GM19467 (cell line): ENCODE measurements at regions not wholly inside any gene's neighbourhood (a gene's known extent, or its start where the extent isn't known, plus 50 kb on each side); places are given as distances from the start of the nearest gene placed in this dataset.
"Not testable (repeated sequence)": the region's sequence is repeated elsewhere in the genome, so short reads cannot be mapped to it uniquely, and the experiment has no call there.

Experiments used
- ATAC-seq: cut with Tn5 transposase; IDR thresholded peaks from one replicate; pipeline ENCODE4 v1.9.1; 2021; ENCODE audit warnings: mild to moderate bottlenecking, moderate library complexity; ENCODE audit not compliant: unreplicated experiment

GRCh38 chrX:112577146-112577545 lies 102.6 kb downstream of the LHFPL1 start:
- no peak for ATAC-seq

GRCh38 chrX:112571388-112571787 lies 108.3 kb downstream of the LHFPL1 start:
- ATAC-seq, result no peak

GRCh38 chrX:112555831-112556230 lies 123.9 kb downstream of the LHFPL1 start:
- no peak for ATAC-seq

- ATAC-seq, result no peak
These were observed 134.7 kb downstream of the LHFPL1 start for GRCh38 chrX:112545051-112545450.

DNA sequence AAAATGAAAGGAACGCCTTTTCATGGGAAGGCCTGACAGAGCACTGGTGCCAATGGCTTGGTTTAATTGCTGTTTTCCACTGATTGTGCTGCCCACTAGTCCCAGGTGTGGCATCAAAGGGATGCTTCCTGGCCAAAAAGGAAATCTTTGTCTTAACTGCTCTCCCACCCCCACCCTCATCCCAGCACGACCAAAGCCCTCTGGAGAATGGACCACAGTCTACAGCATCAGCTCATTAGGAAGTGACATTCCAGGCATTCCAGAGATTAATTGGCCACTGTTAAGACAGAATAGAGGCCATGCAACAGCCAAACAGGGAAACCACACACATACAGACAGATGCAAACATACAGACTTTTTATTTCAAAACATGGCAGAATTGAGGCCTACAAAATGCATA lies 143.2 kb downstream of the LHFPL1 start:
- ATAC-seq, result no peak

DNA sequence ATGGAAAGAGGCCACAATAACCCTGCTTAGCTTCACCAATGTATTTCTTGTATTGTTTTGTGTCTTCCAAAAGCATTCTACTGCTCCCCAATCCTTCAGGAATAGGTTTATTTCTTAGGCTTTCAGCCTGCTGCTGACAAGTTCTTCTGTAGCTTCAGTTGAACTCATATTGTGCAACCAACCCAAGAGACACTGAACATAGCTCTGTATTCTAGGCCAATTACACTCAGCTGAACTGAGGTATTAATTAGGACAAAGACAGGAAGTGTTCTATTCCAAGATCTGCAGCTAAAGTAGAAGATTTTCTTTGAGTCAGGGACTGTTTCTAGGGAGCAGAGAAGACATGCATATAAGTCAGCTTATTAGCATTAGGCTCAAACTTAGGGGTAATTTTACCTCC lies 151.8 kb downstream of the LHFPL1 start:
- no peak for ATAC-seq

DNA sequence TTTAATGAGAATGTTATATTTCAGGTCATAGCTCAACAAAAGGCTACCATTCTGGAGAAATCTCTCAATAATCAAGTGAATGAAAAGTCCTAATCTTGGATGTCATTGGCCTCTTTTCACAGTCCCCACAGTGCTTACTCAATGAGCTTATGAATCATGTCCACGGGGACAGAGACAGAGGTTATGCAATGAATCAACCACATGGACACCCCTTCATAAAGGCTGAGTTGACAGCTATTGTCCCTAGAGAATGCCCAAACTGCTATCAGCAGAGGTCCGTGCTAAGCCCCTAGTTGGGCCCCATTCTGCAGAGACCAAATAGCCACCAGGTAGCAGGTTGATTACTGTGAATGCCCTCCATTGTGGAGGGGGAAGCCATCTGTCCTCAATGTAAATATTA lies 158.1 kb downstream of the LHFPL1 start:
- no peak for ATAC-seq

- no peak for ATAC-seq
These were observed 159.6 kb downstream of the LHFPL1 start for GRCh38 chrX:112520124-112520523.

DNA sequence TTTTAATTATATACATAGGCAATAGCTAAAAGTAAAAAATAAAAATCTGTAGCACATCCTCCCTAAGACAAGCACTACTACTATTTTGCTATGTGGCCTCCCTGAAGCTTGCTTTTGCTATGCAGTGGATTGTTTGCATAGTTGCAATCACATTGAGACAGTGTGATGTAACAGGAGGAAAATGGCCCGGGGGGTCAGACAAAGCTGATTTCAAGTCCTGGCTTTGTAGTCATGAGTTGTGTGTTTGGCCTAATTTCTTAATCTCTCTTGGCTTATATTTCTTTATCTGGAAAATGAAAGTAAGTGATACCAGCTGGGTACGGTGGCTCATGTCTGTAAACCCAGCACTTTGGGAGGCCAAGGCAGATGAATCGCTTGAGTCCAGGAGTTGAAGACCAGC lies 166.6 kb downstream of the LHFPL1 start:
- no peak for ATAC-seq

DNA sequence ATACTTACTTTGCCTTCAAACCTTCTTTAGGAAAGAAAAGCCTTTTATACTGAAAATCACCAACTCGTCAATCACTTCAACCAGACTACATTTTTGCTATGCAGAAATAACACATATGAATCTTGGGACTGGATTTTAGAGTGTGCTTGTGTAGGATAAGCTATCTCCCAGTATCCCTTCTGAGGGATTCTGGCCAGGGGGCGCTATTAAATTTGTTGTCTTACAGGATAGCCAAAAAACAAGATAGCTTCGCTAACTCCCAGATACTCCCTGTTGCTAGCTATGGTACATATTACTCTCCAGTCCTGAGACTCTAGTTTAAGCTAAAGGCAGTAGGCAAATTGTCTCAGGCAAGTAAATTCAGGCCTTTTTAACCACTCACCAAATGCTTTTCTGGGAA lies 167.2 kb downstream of the LHFPL1 start:
- no peak for ATAC-seq

GRCh38 chrX:112510629-112511028 lies 169.1 kb downstream of the LHFPL1 start:
- no peak for ATAC-seq

- no peak for ATAC-seq
These were observed 202.1 kb downstream of the LHFPL1 start for GRCh38 chrX:112477653-112478052.

- no peak for ATAC-seq
These were observed 206.1 kb downstream of the LHFPL1 start for GRCh38 chrX:112473654-112474053.

DNA sequence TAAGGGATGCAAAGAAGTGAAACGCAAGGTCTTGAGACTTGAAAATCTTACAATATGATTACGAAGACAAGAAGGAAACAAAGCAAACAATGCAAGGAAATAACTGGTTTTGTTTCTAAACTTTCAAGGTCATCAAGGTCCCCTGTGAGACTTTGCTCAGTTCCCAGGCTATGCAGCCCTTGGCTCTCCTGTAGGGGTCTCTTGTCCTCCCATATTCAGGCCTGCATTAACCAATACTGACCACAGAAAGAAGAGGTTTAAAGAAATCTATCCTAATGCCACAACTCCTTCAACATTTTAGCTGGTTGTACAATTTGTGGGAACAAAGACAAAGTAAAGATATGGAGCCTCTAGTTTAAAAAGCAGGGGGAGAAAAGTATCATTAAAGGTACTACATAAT lies 209.2 kb downstream of the LHFPL1 start:
- ATAC-seq, result no peak

DNA sequence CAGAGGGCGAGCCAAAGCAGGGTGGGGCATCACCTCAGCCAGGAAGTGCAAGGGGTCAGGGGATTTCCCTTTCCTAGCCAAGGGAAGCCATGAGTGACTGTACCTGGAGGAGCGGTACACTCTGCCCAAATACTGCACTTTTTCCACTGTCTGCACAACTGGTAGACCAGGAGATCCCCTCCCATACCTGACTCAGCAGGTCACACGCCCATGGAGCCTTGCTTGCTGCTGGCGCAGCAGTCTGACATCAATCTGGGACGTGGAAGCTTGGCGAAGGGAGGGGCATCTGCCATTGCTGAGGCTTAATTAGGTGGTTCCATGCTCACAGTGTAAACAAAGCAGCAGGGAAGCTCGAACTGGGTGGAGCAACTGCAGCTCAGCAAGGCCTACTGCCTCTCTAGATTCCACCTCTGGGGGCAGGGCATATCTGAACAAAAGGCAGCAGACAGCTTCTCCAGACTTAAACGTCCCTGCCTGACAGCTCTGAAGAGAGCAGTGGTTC lies 217.7 kb downstream of the LHFPL1 start:
- not testable (repeated sequence) for ATAC-seq

DNA sequence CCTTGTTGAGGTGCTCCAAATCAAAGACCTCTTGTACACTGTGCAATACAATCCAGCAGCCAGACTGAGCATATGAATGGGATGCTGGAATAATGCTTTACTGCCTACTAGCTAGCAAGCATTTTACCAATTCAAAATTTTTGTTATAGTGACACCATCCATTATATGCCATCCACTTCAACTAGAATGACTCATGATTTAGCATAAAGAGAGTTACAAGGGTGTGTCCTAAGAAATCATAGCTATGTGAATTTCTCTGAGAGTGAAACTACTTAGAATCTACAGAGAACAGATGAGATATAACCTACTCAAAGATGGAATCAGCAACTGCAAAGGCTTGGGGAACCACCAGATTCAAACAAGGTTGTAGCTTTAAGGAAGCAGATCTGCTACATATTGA lies 221.9 kb downstream of the LHFPL1 start:
- no peak for ATAC-seq

- no peak for ATAC-seq
These were observed 228.9 kb downstream of the LHFPL1 start for GRCh38 chrX:112450810-112451209.

- ATAC-seq, result no peak
These were observed 239.5 kb downstream of the LHFPL1 start for GRCh38 chrX:112440277-112440676.

GRCh38 chrX:112424166-112424565 lies 255.6 kb downstream of the LHFPL1 start:
- ATAC-seq, result no peak

- no peak for ATAC-seq
These were observed 288.4 kb downstream of the LHFPL1 start for GRCh38 chrX:112391313-112391712.

- not testable (repeated sequence) for ATAC-seq
These were observed 298.0 kb downstream of the LHFPL1 start for GRCh38 chrX:112381649-112382298.

- no peak for ATAC-seq
These were observed 298.1 kb upstream of the TRPC5 start for GRCh38 chrX:112380541-112381278.
